H1 (cell line): ENCODE measurements at regions not wholly inside any gene's neighbourhood (a gene's known extent, or its start where the extent isn't known, plus 50 kb on each side); places are given as distances from the start of the nearest gene placed in this dataset.

ENCODE experiments used
- CTCF ChIA-PET: fragments of 300-600 bp; sonication (Branson Sonifier 250); formaldehyde crosslinking; loops from one replicate; lab custom pipeline; 2021; ENCODE audit not compliant: partially characterized antibody; lab: Charles Lee
- POLR2A ChIA-PET: fragments of 300-600 bp; sonication (Branson Sonifier 250); formaldehyde crosslinking; loops from one replicate; lab custom pipeline; 2021; ENCODE audit warnings: inconsistent platforms; ENCODE audit not compliant: partially characterized antibody; lab: Charles Lee
- DNase-seq, 2 experiments: peaks; one replicate each; pipeline versions ENCODE4 v3.0.0 to v3.0.0-alpha.2; 2010 to 2022; ENCODE audit warnings: low spot score in 2 of 2, low read depth in 1 of 2, mixed read lengths in 1 of 2
- FAIRE-seq: peaks from 2 replicates; lab custom pipeline; 2011; peaks lifted over from hg19 to GRCh38; lab: Jason Lieb, UNC
- H2AFZ ChIP-seq: 2 replicates; pipeline ENCODE4 v1.8.1; 2012; ENCODE audit warnings: low read length, inconsistent platforms
- H2AK5ac ChIP-seq: 2 replicates; pipeline ENCODE4 v1.6.1; 2013; ENCODE audit warnings: low read depth, low read length
- H2BK120ac ChIP-seq: replicated peaks from 2 replicates; pipeline ENCODE3; 2013; ENCODE audit warnings: low read depth, low read length, inconsistent platforms
- H2BK12ac ChIP-seq: 2 replicates; pipeline ENCODE4 v1.6.1; 2013; ENCODE audit warnings: low read depth, low read length
- H2BK15ac ChIP-seq: 2 replicates; pipeline ENCODE4 v1.6.1; 2013; ENCODE audit warnings: low read length
- H2BK20ac ChIP-seq: 2 replicates; pipeline ENCODE4 v1.6.1; 2013; ENCODE audit warnings: low read length
- H2BK5ac ChIP-seq: 2 replicates; pipeline ENCODE4 v1.6.1; 2013; ENCODE audit warnings: low read depth, low read length
- H3K14ac ChIP-seq: 2 replicates; pipeline ENCODE4 v1.6.1; 2013; ENCODE audit warnings: inconsistent platforms; ENCODE audit not compliant: insufficient read length
- H3K18ac ChIP-seq: 2 replicates; pipeline ENCODE4 v1.6.1; 2013; ENCODE audit warnings: low read length; ENCODE audit errors: extremely low read depth
- H3K23ac ChIP-seq: 2 replicates; pipeline ENCODE4 v1.6.1; 2013; ENCODE audit warnings: inconsistent platforms; ENCODE audit not compliant: insufficient read length
- H3K23me2 ChIP-seq: 2 replicates; pipeline ENCODE4 v1.6.1; 2013; ENCODE audit warnings: low read depth, low read length
- H3K27ac ChIP-seq: 2 replicates; pipeline ENCODE4 v1.6.1; 2011; ENCODE audit warnings: low read depth, low read length, inconsistent platforms
- H3K27me3 ChIP-seq, 4 experiments: replicated peaks in 1 of 4; 1 replicate in 1 of 4; 2 replicates in 3 of 4; pipeline versions ENCODE4 v1.6.1 to v1.8.1; 2011 to 2013; ENCODE audit warnings: low read length in 3 of 4, mild to moderate bottlenecking in 3 of 4, inconsistent platforms in 2 of 4, mixed read lengths in 2 of 4, moderate library complexity in 1 of 4; ENCODE audit not compliant: control insufficient read depth in 3 of 4, insufficient read depth in 3 of 4; ENCODE audit errors: extremely low read depth in 1 of 4
- H3K36me3 ChIP-seq, 4 experiments: 2 replicates each; pipeline versions ENCODE4 v1.6.1 to v1.8.1; 2011 to 2013; ENCODE audit warnings: mild to moderate bottlenecking in 4 of 4, low read length in 3 of 4, moderate library complexity in 2 of 4, control low read depth in 1 of 4, inconsistent platforms in 1 of 4; ENCODE audit not compliant: insufficient read depth in 4 of 4, control insufficient read depth in 2 of 4
- H3K4ac ChIP-seq: replicated peaks from 2 replicates; pipeline ENCODE3; 2013; ENCODE audit warnings: low read length, low read depth, mixed read lengths, inconsistent platforms; ENCODE audit not compliant: insufficient read length
- H3K4me1 ChIP-seq, 4 experiments: replicated peaks in 1 of 4; 1 replicate in 1 of 4; 2 replicates in 3 of 4; pipeline versions ENCODE4 v1.6.1 to v1.8.1; 2011 to 2013; ENCODE audit warnings: low read length in 3 of 4, inconsistent platforms in 2 of 4, mixed read lengths in 1 of 4; ENCODE audit not compliant: insufficient read depth in 4 of 4, control insufficient read depth in 3 of 4
- H3K4me2 ChIP-seq, 2 experiments: 2 replicates each; pipeline versions ENCODE4 v1.6.1 to v1.8.1; 2011 to 2013; ENCODE audit warnings: low read depth in 2 of 2, low read length in 2 of 2, control low read depth in 1 of 2, inconsistent platforms in 1 of 2, mild to moderate bottlenecking in 1 of 2; ENCODE audit not compliant: insufficient read depth in 1 of 2
- H3K4me3 ChIP-seq, 4 experiments: fragments of 200-600, 300-600 bp in 1 of 4; sonication (generic), shearing (Covaris generic), sonication (Bioruptor Twin) in 1 of 4; 2 replicates each; pipeline versions ENCODE4 v1.5.1 to v1.8.1; 2011 to 2016; ENCODE audit warnings: low read length in 4 of 4, low read depth in 3 of 4, control low read depth in 2 of 4, inconsistent platforms in 2 of 4, mild to moderate bottlenecking in 2 of 4, mixed read lengths in 1 of 4, moderate library complexity in 1 of 4; ENCODE audit not compliant: insufficient read depth in 2 of 4; ENCODE audit errors: extremely low read depth in 1 of 4
- H3K56ac ChIP-seq: replicated peaks from 2 replicates; pipeline ENCODE3; 2013; ENCODE audit warnings: low read depth, mild to moderate bottlenecking, mixed read lengths, low read length, inconsistent platforms; ENCODE audit not compliant: insufficient read length
- H3K79me1 ChIP-seq: 2 replicates; pipeline ENCODE4 v1.6.1; 2013; ENCODE audit warnings: low read depth, low read length, control low read depth
- H3K79me2 ChIP-seq, 2 experiments: 2 replicates each; pipeline versions ENCODE4 v1.6.1 to v1.8.1; 2012 to 2013; ENCODE audit warnings: low read length in 2 of 2, mild to moderate bottlenecking in 2 of 2, inconsistent platforms in 1 of 2; ENCODE audit not compliant: insufficient read depth in 2 of 2, control insufficient read depth in 1 of 2
- H3K9ac ChIP-seq, 4 experiments: replicated peaks in 1 of 4; 1 replicate in 1 of 4; 2 replicates in 3 of 4; pipeline versions ENCODE4 v1.6.1 to v1.8.1; 2011 to 2013; ENCODE audit warnings: low read depth in 3 of 4, low read length in 3 of 4, control low read depth in 2 of 4, mild to moderate bottlenecking in 2 of 4, moderate library complexity in 2 of 4, inconsistent platforms in 1 of 4; ENCODE audit errors: extremely low read depth in 1 of 4
- H3K9me3 ChIP-seq, 2 experiments: 2 replicates each; pipeline versions ENCODE4 v1.6.1 to v1.8.1; 2012 to 2013; ENCODE audit warnings: mild to moderate bottlenecking in 2 of 2, moderate library complexity in 2 of 2, control low read depth in 1 of 2, inconsistent platforms in 1 of 2, low read depth in 1 of 2, low read length in 1 of 2, mixed read lengths in 1 of 2; ENCODE audit not compliant: insufficient read depth in 2 of 2
- H4K20me1 ChIP-seq, 2 experiments: replicated peaks in 1 of 2; 2 replicates each; pipeline versions ENCODE3 to v1.8.1; 2011 to 2013; ENCODE audit warnings: inconsistent platforms in 2 of 2, low read length in 2 of 2, mild to moderate bottlenecking in 1 of 2; ENCODE audit not compliant: insufficient read depth in 2 of 2, control insufficient read depth in 1 of 2
- H4K5ac ChIP-seq: 2 replicates; pipeline ENCODE4 v1.6.1; 2013; ENCODE audit warnings: low read length, low read depth, mixed read lengths, inconsistent platforms; ENCODE audit not compliant: insufficient read length
- H4K8ac ChIP-seq: 2 replicates; pipeline ENCODE4 v1.8.0; 2013; ENCODE audit warnings: mild to moderate bottlenecking, moderate library complexity, low read length, inconsistent platforms; ENCODE audit not compliant: insufficient read depth; ENCODE audit errors: extremely low read depth
- H4K91ac ChIP-seq: replicated peaks from 2 replicates; pipeline ENCODE3; 2013; ENCODE audit warnings: low read length, mixed read lengths, inconsistent platforms; ENCODE audit not compliant: insufficient read length
- ASH2L ChIP-seq: fragments of 200-600, 300-600 bp; sonication (generic); IDR thresholded peaks from one replicate; pipeline ENCODE4 v1.7.1; 2017; ENCODE audit warnings: low read length
- GABPA ChIP-seq: IDR thresholded peaks from 2 replicates; pipeline ENCODE4 v1.6.1; 2011; ENCODE audit warnings: mild to moderate bottlenecking, low read length, moderate library complexity, borderline replicate concordance; ENCODE audit not compliant: insufficient read depth
- JUN ChIP-seq: IDR thresholded peaks from 2 replicates; pipeline ENCODE4 v1.6.1; 2011; ENCODE audit warnings: low read depth, mild to moderate bottlenecking, improper control_type of control experiment, low read length
- KDM1A ChIP-seq: fragments of 200-600, 300-600 bp; sonication (generic); IDR thresholded peaks from 2 replicates; pipeline ENCODE4 v1.7.1; 2016; ENCODE audit warnings: mild to moderate bottlenecking, low read length, borderline replicate concordance
- MAFK ChIP-seq: IDR thresholded peaks from 2 replicates; pipeline ENCODE4 v1.6.1; 2012; ENCODE audit warnings: low read depth, mild to moderate bottlenecking, improper control_type of control experiment, low read length
- NANOG ChIP-seq: IDR thresholded peaks from 2 replicates; pipeline ENCODE4 v1.6.1; 2011; ENCODE audit warnings: low read length, low read depth, mild to moderate bottlenecking, inconsistent platforms; ENCODE audit not compliant: insufficient read depth, poor library complexity, severe bottlenecking
- RNF2 ChIP-seq: fragments of 200-900, 300-1000 bp; sonication (generic); IDR thresholded peaks from 2 replicates; pipeline ENCODE4 v1.7.1; 2016; ENCODE audit warnings: borderline replicate concordance, low read depth, mild to moderate bottlenecking, antibody characterized with exemption, low read length; ENCODE audit not compliant: poor library complexity, severe bottlenecking; ENCODE audit errors: missing control alignments
- SIRT6 ChIP-seq: IDR thresholded peaks from one replicate; pipeline ENCODE4 v1.7.1; 2012; ENCODE audit warnings: low read length, inconsistent platforms
- SP2 ChIP-seq: IDR thresholded peaks from 2 replicates; pipeline ENCODE4 v1.6.1; 2012; ENCODE audit warnings: mild to moderate bottlenecking, low read length, inconsistent platforms
- SP4 ChIP-seq: IDR thresholded peaks from 2 replicates; pipeline ENCODE4 v1.6.1; 2012; ENCODE audit warnings: low read length, inconsistent platforms
- SRF ChIP-seq: IDR thresholded peaks from 2 replicates; pipeline ENCODE4 v1.6.1; 2011; ENCODE audit warnings: mild to moderate bottlenecking, low read depth, low read length, moderate library complexity
- TBP ChIP-seq: IDR thresholded peaks from 2 replicates; pipeline ENCODE4 v1.6.1; 2011; ENCODE audit warnings: low read depth, low read length, improper control_type of control experiment
- TEAD4 ChIP-seq: IDR thresholded peaks from 2 replicates; pipeline ENCODE4 v1.6.1; 2012; ENCODE audit warnings: low read depth, low read length, inconsistent platforms, mixed read lengths
- YY1 ChIP-seq: IDR thresholded peaks from 2 replicates; pipeline ENCODE4 v1.6.1; 2011; ENCODE audit warnings: low read depth, mild to moderate bottlenecking, low read length
- WGBS, 2 experiments: shearing (Covaris generic) in 1 of 2; methylation state at CpG; one replicate each; pipeline versions ENCODE4 v1.1.6 to v1.1.7; 2013 to 2015; ENCODE audit warnings: low lambda C conversion rate in 2 of 2, mixed read lengths in 2 of 2, inconsistent platforms in 1 of 2, low coverage in 1 of 2, missing lambda C conversion rate in 1 of 2; ENCODE audit not compliant: insufficient replicate concordance in 2 of 2, insufficient coverage in 1 of 2, insufficient read length in 1 of 2; ENCODE audit errors: extremely low coverage in 1 of 2, missing lambda C conversion rate in 1 of 2; 5-methylcytosine and 5-hydroxymethylcytosine counted together

DNA sequence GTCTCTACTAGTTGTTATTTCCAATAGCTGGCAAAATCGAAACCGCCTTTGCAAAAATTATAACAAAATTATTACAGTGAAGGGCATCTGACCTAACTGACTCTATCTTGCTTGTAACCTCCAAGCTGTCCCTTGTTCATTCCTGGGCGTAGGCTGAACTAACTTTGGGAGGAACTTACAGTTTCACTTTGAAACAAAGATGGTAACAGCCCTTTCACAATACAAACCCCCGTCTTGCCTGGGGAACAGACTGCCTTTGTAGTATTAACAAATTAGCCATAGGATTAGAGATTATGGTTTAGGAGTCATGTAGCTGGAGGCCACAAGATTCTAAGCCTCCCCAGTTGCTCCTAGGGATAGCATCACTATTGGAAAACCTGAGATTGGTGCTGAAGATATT, 131.6 kb upstream of the HSD17B12 start:
- Histone ChIP-seq H3K9me3 (peaks cover 5 to 7% of the 10 kb centered on the region in 2 experiments; a peak in 1 of 4 replicates), H4K91ac (no peak overlapping the region), H3K27ac (no peak overlapping the region), H3K23ac (no peak overlapping the region), H4K5ac (no peak overlapping the region), H3K4me3 (no peak overlapping the region), H3K79me2 (no peaks in the 10 kb centered on the region), H3K4me1 (peaks cover 2 to 10% (median 7%) of the 10 kb centered on the region in 4 experiments; a peak in 6 of 7 replicates), H2AK5ac (no peak overlapping the region; the same call in 1 of the 2 replicates), H4K8ac (no peak overlapping the region), H2BK5ac (no peak overlapping the region), H3K4me2 (no peak overlapping the region), H2BK12ac (no peak overlapping the region), H2BK20ac (no peak overlapping the region), H2AFZ (no peak overlapping the region), H3K27me3 (peaks cover 19 to 38% (median 30%) of the 10 kb centered on the region in 4 experiments), H3K23me2 (peaks cover 4% of the 10 kb centered on the region; the same call in 1 of the 2 replicates), H3K36me3 (no peaks in the 10 kb centered on the region), H3K56ac (no peak overlapping the region), H3K9ac (no peak overlapping the region), H3K79me1 (no peaks in the 10 kb centered on the region), H3K14ac (no peak overlapping the region), H2BK15ac (no peak overlapping the region), H3K4ac (no peak overlapping the region), H3K18ac (no peak overlapping the region), H2BK120ac (no peak overlapping the region), H4K20me1 (no peaks in the 10 kb centered on the region)
- TF ChIP-seq ASH2L: no peak
- TF ChIP-seq TBP: no peak
- TF ChIP-seq SIRT6: no peak
- TF ChIP-seq TEAD4: no peak
- no peak for TF ChIP-seq SP4
- no peak for TF ChIP-seq RNF2
- no peak for TF ChIP-seq YY1
- no peak for TF ChIP-seq NANOG
- TF ChIP-seq SP2: no peak
- TF ChIP-seq KDM1A: no peak
- no peak for TF ChIP-seq SRF
- TF ChIP-seq JUN: no peak
- TF ChIP-seq MAFK: no peak
- no peak for TF ChIP-seq GABPA
- DNase-seq (no peak), FAIRE-seq (no peak)
- 86% methylated on average over 4 of the region's 4 CpGs; no CpG with 5 or more reads in 1 of the 2 experiments for WGBS, 2 experiments
- ChIA-PET CTCF (interaction anchor here (1.0 to 34.3 kb wide), 5 partner anchors 10 to 45 kb away, joined by 3 to 646 read pairs (median 3); no protein-coding TSS in a partner anchor), POLR2A (interaction anchor here (1.2 kb wide), 1 partner anchor 45 kb away, joined by 3 read pairs; no protein-coding TSS in a partner anchor)
